Keratinocyte (primary cell): ENCODE measurements at regions not wholly inside any gene's neighbourhood (a gene's known extent, or its start where the extent isn't known, plus 50 kb on each side); places are given as distances from the start of the nearest gene placed in this dataset.

Experiments used
- DNase-seq: peaks from one replicate; pipeline ENCODE4 v3.0.0-alpha.2; 2011; ENCODE audit warnings: low read depth, missing footprints, low spot score
- FAIRE-seq: peaks from 2 replicates; lab custom pipeline; 2011; peaks lifted over from hg19 to GRCh38; lab: Jason Lieb, UNC
- H2AFZ ChIP-seq: 2 replicates; pipeline ENCODE4 v1.6.0; 2012; ENCODE audit warnings: low read length, control low read depth, inconsistent platforms; ENCODE audit not compliant: control insufficient read depth
- H3K27ac ChIP-seq: 2 replicates; pipeline ENCODE4 v1.5.1; 2011; ENCODE audit warnings: low read length; ENCODE audit not compliant: control insufficient read depth, insufficient read depth
- H3K27me3 ChIP-seq: 3 replicates; pipeline ENCODE4 v1.6.0; 2011; ENCODE audit warnings: low read length; ENCODE audit not compliant: control insufficient read depth, insufficient read depth; ENCODE audit errors: extremely low read depth
- H3K36me3 ChIP-seq, 2 experiments: 2 replicates in 1 of 2; 3 replicates in 1 of 2; pipeline ENCODE4 v1.5.1; 2011; ENCODE audit warnings: low read length in 2 of 2, mild to moderate bottlenecking in 1 of 2; ENCODE audit not compliant: control insufficient read depth in 2 of 2, insufficient read depth in 2 of 2; ENCODE audit errors: extremely low read depth in 1 of 2
- H3K4me1 ChIP-seq: 3 replicates; pipeline ENCODE4 v1.5.1; 2011; ENCODE audit warnings: low read length; ENCODE audit not compliant: control insufficient read depth, insufficient read depth; ENCODE audit errors: extremely low read depth
- H3K4me2 ChIP-seq: 3 replicates; pipeline ENCODE4 v1.6.0; 2011; ENCODE audit warnings: low read depth, low read length; ENCODE audit not compliant: control insufficient read depth, insufficient read depth; ENCODE audit errors: extremely low read depth
- H3K4me3 ChIP-seq, 3 experiments: fragments of 200-600 bp in 1 of 3; sonication (generic) in 1 of 3; 2 replicates in 2 of 3; 3 replicates in 1 of 3; pipeline ENCODE4 v1.5.1; 2011 to 2016; ENCODE audit warnings: low read length in 3 of 3, mild to moderate bottlenecking in 3 of 3, control low read depth in 2 of 3, inconsistent platforms in 1 of 3, low read depth in 1 of 3, mixed read lengths in 1 of 3, mixed run types in 1 of 3, moderate library complexity in 1 of 3; ENCODE audit not compliant: control insufficient read depth in 2 of 3, insufficient read depth in 2 of 3; ENCODE audit errors: extremely low read depth in 1 of 3
- H3K79me2 ChIP-seq: 2 replicates; pipeline ENCODE4 v1.6.0; 2012; ENCODE audit warnings: low read length; ENCODE audit not compliant: control insufficient read depth, insufficient read depth
- H3K9ac ChIP-seq: 3 replicates; pipeline ENCODE4 v1.6.0; 2011; ENCODE audit warnings: low read length; ENCODE audit not compliant: control insufficient read depth, insufficient read depth; ENCODE audit errors: extremely low read depth
- H3K9me1 ChIP-seq: 3 replicates; pipeline ENCODE4 v1.6.0; 2011; ENCODE audit warnings: low read length; ENCODE audit not compliant: control insufficient read depth, insufficient read depth; ENCODE audit errors: extremely low read depth
- H3K9me3 ChIP-seq: 2 replicates; pipeline ENCODE4 v1.5.1; 2012; ENCODE audit warnings: low read depth, low read length; ENCODE audit not compliant: control insufficient read depth
- H4K20me1 ChIP-seq: 3 replicates; pipeline ENCODE4 v1.6.0; 2011; ENCODE audit warnings: low read length; ENCODE audit not compliant: control insufficient read depth, insufficient read depth; ENCODE audit errors: extremely low read depth
- EZH2 ChIP-seq: IDR thresholded peaks from one replicate; pipeline ENCODE4 v1.6.1; 2012; ENCODE audit warnings: inconsistent platforms, mild to moderate bottlenecking, low read length, moderate library complexity
- dilution Hi-C: fragments of 300-500 bp; cut with MboI; formaldehyde crosslinking; loops from one replicate; pipeline ENCODE4 v1.7.0; 2020; ENCODE audit warnings: low sequenced_read_pairs; ENCODE audit not compliant: extremely low pct_ligation_motif_present
- TF ChIP-seq, protein P1 (sequence below), 3 experiments: IDR thresholded peaks in 1 of 3; conservative IDR thresholded peaks in 1 of 3; optimal IDR thresholded peaks in 1 of 3; 2 replicates in 2 of 3; 3 replicates in 1 of 3; pipeline versions ENCODE3 to v1.5.1; 2011; ENCODE audit warnings: low read length in 3 of 3, mild to moderate bottlenecking in 3 of 3, moderate library complexity in 2 of 3, control low read depth in 1 of 3, inconsistent platforms in 1 of 3; ENCODE audit not compliant: insufficient read depth in 2 of 3; ENCODE audit errors: extremely low read depth in 1 of 3

- no peak overlapping the region for H2AFZ ChIP-seq
- no peak overlapping the region for H3K4me3 ChIP-seq
- dilution Hi-C loops = no loop called here
- FAIRE-seq (no peak), DNase-seq (no peak)
- peaks cover 9% of the 10 kb centered on the region for H3K4me1 ChIP-seq
- no peak overlapping the region for H3K4me2 ChIP-seq
- H3K36me3 ChIP-seq = no peaks in the 10 kb centered on the region
- H3K9ac ChIP-seq = no peak overlapping the region
- peaks cover 2% of the 10 kb centered on the region for H3K27me3 ChIP-seq
- no peaks in the 10 kb centered on the region for H3K9me1 ChIP-seq
- no peaks in the 10 kb centered on the region for H4K20me1 ChIP-seq
- no peaks in the 10 kb centered on the region for H3K9me3 ChIP-seq
- no peaks in the 10 kb centered on the region for H3K79me2 ChIP-seq
- H3K27ac ChIP-seq = no peak overlapping the region
- no peak for TF ChIP-seq EZH2
- TF ChIP-seq, protein P1, sequence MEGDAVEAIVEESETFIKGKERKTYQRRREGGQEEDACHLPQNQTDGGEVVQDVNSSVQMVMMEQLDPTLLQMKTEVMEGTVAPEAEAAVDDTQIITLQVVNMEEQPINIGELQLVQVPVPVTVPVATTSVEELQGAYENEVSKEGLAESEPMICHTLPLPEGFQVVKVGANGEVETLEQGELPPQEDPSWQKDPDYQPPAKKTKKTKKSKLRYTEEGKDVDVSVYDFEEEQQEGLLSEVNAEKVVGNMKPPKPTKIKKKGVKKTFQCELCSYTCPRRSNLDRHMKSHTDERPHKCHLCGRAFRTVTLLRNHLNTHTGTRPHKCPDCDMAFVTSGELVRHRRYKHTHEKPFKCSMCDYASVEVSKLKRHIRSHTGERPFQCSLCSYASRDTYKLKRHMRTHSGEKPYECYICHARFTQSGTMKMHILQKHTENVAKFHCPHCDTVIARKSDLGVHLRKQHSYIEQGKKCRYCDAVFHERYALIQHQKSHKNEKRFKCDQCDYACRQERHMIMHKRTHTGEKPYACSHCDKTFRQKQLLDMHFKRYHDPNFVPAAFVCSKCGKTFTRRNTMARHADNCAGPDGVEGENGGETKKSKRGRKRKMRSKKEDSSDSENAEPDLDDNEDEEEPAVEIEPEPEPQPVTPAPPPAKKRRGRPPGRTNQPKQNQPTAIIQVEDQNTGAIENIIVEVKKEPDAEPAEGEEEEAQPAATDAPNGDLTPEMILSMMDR (optimal IDR thresholded peaks at IDR 0.05 in 1 of 3, IDR thresholded peaks at IDR 0.05 in 1 of 3, conservative IDR thresholded peaks at IDR 0.05 in 1 of 3; ENCODE audit: extremely low read depth in 1 of 3, insufficient read depth in 2 of 3, low read length in 3 of 3) = no peak
These were observed 488.6 kb upstream of the SULF2 start for GRCh38 chr20:48273843-48274242.

GRCh38 chr20:48270885-48271284 lies 485.6 kb upstream of the SULF2 start:
- dilution Hi-C loops = no loop called here
- H3K27me3 ChIP-seq = peaks cover 7% of the 10 kb centered on the region
- FAIRE-seq = no peak
- H3K9me3 ChIP-seq = no peaks in the 10 kb centered on the region
- H3K4me2 ChIP-seq = no peak overlapping the region
- no peaks in the 10 kb centered on the region for H3K36me3 ChIP-seq
- no peaks in the 10 kb centered on the region for H3K9me1 ChIP-seq
- no peak overlapping the region for H3K4me3 ChIP-seq
- H3K4me1 ChIP-seq = no peaks in the 10 kb centered on the region
- no peak overlapping the region for H3K9ac ChIP-seq
- H3K27ac ChIP-seq = no peak overlapping the region
- no peaks in the 10 kb centered on the region for H3K79me2 ChIP-seq
- no peaks in the 10 kb centered on the region for H4K20me1 ChIP-seq
- TF ChIP-seq, protein P1 (optimal IDR thresholded peaks at IDR 0.05 in 1 of 3, IDR thresholded peaks at IDR 0.05 in 1 of 3, conservative IDR thresholded peaks at IDR 0.05 in 1 of 3; ENCODE audit: extremely low read depth in 1 of 3, insufficient read depth in 2 of 3, low read length in 3 of 3) = no peak
- TF ChIP-seq EZH2 = no peak
- no peak overlapping the region for H2AFZ ChIP-seq
- DNase-seq = no peak
